HG03045 (cell line): ENCODE measurements at regions not wholly inside any gene's neighbourhood (a gene's known extent, or its start where the extent isn't known, plus 50 kb on each side); places are given as distances from the start of the nearest gene placed in this dataset.
"Not testable (repeated sequence)": the region's sequence is repeated elsewhere in the genome, so short reads cannot be mapped to it uniquely, and the experiment has no call there.

Source experiments
- ATAC-seq: cut with Tn5 transposase; IDR thresholded peaks from one replicate; pipeline ENCODE4 v1.9.1; 2021; ENCODE audit warnings: mild to moderate bottlenecking, moderate library complexity; ENCODE audit not compliant: unreplicated experiment

- ATAC-seq = no peak
These were observed 92.7 kb downstream of the C12orf75 start for GRCh38 chr12:105423237-105423636.

- ATAC-seq = no peak
These were observed 93.4 kb downstream of the C12orf75 start for GRCh38 chr12:105423921-105424320.

GRCh38 chr12:105425254-105426174, 95.0 kb downstream of the C12orf75 start:
- no peak for ATAC-seq

GRCh38 chr12:105426766-105427165, 96.3 kb downstream of the C12orf75 start:
- ATAC-seq = no peak

- no peak for ATAC-seq
These were observed 97.4 kb downstream of the C12orf75 start for GRCh38 chr12:105427883-105428282.

- no peak for ATAC-seq
These were observed 98.4 kb downstream of the C12orf75 start for GRCh38 chr12:105428793-105429395.

GRCh38 chr12:105429511-105429910, 99.0 kb downstream of the C12orf75 start:
- ATAC-seq = no peak

GRCh38 chr12:105431537-105432100, 101.1 kb downstream of the C12orf75 start:
- ATAC-seq = no peak

- ATAC-seq = no peak
These were observed 103.3 kb downstream of the C12orf75 start for GRCh38 chr12:105433804-105434203.

- ATAC-seq = no peak
These were observed 106.1 kb downstream of the C12orf75 start for GRCh38 chr12:105436636-105437035.

- no peak for ATAC-seq
These were observed 109.7 kb downstream of the C12orf75 start for GRCh38 chr12:105440037-105440664.

GRCh38 chr12:105443802-105444652, 113.5 kb downstream of the C12orf75 start:
- no peak for ATAC-seq

GRCh38 chr12:105444653-105445102, 114.2 kb downstream of the C12orf75 start:
- no peak for ATAC-seq

GRCh38 chr12:105445249-105445648, 114.8 kb downstream of the C12orf75 start:
- no peak for ATAC-seq

- ATAC-seq = no peak
These were observed 115.2 kb downstream of the C12orf75 start for GRCh38 chr12:105445649-105446048.

GRCh38 chr12:105446460-105446859, 116.0 kb downstream of the C12orf75 start:
- ATAC-seq = not testable (repeated sequence)

GRCh38 chr12:105449431-105449830, 118.9 kb downstream of the C12orf75 start:
- no peak for ATAC-seq

GRCh38 chr12:105451211-105451610, 120.7 kb downstream of the C12orf75 start:
- no peak for ATAC-seq

GRCh38 chr12:105451798-105452197, 121.3 kb downstream of the C12orf75 start:
- ATAC-seq = no peak

GRCh38 chr12:105453316-105453715, 122.8 kb downstream of the C12orf75 start:
- ATAC-seq = no peak
